Tibial artery (tissue), 4 donors: ENCODE measurements at regions not wholly inside any gene's neighbourhood (a gene's known extent, or its start where the extent isn't known, plus 50 kb on each side); places are given as distances from the start of the nearest gene placed in this dataset.
"Not testable (repeated sequence)": the region's sequence is repeated elsewhere in the genome, so short reads cannot be mapped to it uniquely, and the experiment has no call there.

ENCODE experiments used
- DNase-seq, 2 donors: peaks; one replicate each; pipeline ENCODE4 v3.0.0-alpha.2; 2019
- H3K27ac ChIP-seq, 2 donors: fragments of 200-600 bp; sonication (generic) in 1 of 2; 1 replicate in 1 of 2; 2 replicates in 1 of 2; pipeline ENCODE4 v1.5.1; 2018 to 2019; ENCODE audit warnings: mild to moderate bottlenecking in 1 of 2
- H3K27me3 ChIP-seq, 2 donors: fragments of 200-600 bp; sonication (generic) in 1 of 2; one replicate each; pipeline versions ENCODE4 v1.5.1 to v1.6.0; 2016 to 2019
- H3K36me3 ChIP-seq, 3 donors: fragments of 200-600 bp; sonication (generic) in 2 of 3; one replicate each; pipeline ENCODE4 v1.5.1; 2016 to 2019; ENCODE audit warnings: mild to moderate bottlenecking in 2 of 3
- H3K4me1 ChIP-seq, 4 donors: fragments of 200-600 bp; sonication (generic) in 2 of 4; 1 replicate in 3 of 4; 2 replicates in 1 of 4; pipeline ENCODE4 v1.5.1; 2016 to 2019
- H3K4me3 ChIP-seq, 2 donors: fragments of 200-600 bp; sonication (generic) in 1 of 2; 1 replicate in 1 of 2; 2 replicates in 1 of 2; pipeline ENCODE4 v1.5.1; 2018 to 2019; ENCODE audit warnings: mild to moderate bottlenecking in 2 of 2
- H3K9me3 ChIP-seq, 3 donors: fragments of 200-600 bp; sonication (generic) in 1 of 3; one replicate each; pipeline ENCODE4 v1.5.1; 2016 to 2019
- intact Hi-C: fragments of 100-400 bp; cut with DNase I; formaldehyde crosslinking; loops from one replicate; pipeline ENCODE4 v1.15.0; 2023; ENCODE audit warnings: low total_unique reads
- TF ChIP-seq, protein P1 (sequence below), 2 experiments: fragments of 200-600 bp in 1 of 2; fragments of 450-650 bp in 1 of 2; IDR thresholded peaks; one replicate each; pipeline ENCODE4 v1.5.1; 2017 to 2019; ENCODE audit warnings: antibody characterized with exemption in 2 of 2, mild to moderate bottlenecking in 1 of 2, moderate library complexity in 1 of 2

- Histone ChIP-seq H3K27me3 (no peaks in the 10 kb centered on the region), H3K36me3 (no peaks in the 10 kb centered on the region), H3K9me3 (no peaks in the 10 kb centered on the region), H3K27ac (no peak overlapping the region), H3K4me3 (no peak overlapping the region), H3K4me1 (no peaks in the 10 kb centered on the region)
- TF ChIP-seq, protein P1, sequence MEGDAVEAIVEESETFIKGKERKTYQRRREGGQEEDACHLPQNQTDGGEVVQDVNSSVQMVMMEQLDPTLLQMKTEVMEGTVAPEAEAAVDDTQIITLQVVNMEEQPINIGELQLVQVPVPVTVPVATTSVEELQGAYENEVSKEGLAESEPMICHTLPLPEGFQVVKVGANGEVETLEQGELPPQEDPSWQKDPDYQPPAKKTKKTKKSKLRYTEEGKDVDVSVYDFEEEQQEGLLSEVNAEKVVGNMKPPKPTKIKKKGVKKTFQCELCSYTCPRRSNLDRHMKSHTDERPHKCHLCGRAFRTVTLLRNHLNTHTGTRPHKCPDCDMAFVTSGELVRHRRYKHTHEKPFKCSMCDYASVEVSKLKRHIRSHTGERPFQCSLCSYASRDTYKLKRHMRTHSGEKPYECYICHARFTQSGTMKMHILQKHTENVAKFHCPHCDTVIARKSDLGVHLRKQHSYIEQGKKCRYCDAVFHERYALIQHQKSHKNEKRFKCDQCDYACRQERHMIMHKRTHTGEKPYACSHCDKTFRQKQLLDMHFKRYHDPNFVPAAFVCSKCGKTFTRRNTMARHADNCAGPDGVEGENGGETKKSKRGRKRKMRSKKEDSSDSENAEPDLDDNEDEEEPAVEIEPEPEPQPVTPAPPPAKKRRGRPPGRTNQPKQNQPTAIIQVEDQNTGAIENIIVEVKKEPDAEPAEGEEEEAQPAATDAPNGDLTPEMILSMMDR (IDR thresholded peaks at IDR 0.05): no peak
- no peak for DNase-seq
- intact Hi-C loops: no loop called here
Measured at GRCh38 chr6:122930252-122931180, 65.5 kb upstream of the CLVS2 start.

DNA sequence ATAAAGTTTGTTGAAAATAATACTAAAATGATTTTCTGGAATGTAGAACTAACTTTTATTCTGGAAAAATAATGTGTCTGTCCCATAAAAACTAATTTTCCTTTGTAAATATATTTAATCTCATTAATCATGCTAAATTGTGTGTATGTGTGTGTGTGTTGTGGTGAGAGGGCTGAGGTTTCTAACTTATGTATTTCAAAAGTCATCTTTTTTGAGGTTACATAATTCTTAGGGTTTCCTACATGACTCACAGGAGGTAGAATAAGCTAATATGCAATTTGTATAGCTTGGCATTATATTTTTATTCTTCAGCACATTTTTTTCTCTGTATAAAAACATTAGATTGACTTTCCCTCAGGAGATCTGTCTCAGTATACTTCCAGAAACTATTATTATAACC is 64.1 kb upstream of the CLVS2 start:
- H3K4me1 ChIP-seq: no peaks in the 10 kb centered on the region
- H3K27me3 ChIP-seq: no peaks in the 10 kb centered on the region
- H3K36me3 ChIP-seq: no peaks in the 10 kb centered on the region
- H3K4me3 ChIP-seq: no peak overlapping the region
- no peak overlapping the region for H3K27ac ChIP-seq
- H3K9me3 ChIP-seq: no peaks in the 10 kb centered on the region
- intact Hi-C loops: no loop called here
- TF ChIP-seq, protein P1 (IDR thresholded peaks at IDR 0.05): no peak
- DNase-seq: no peak

GRCh38 chr6:122944936-122945335 is 51.1 kb upstream of the CLVS2 start:
- H3K27ac ChIP-seq, H3K9me3 ChIP-seq, H3K36me3 ChIP-seq, H3K27me3 ChIP-seq, intact Hi-C loops, H3K4me3 ChIP-seq, H3K4me1 ChIP-seq: not testable (repeated sequence)
- DNase-seq: peak in 1 of 2 donors; percentile 53
